HG03025 (cell line): ENCODE measurements at regions not wholly inside any gene's neighbourhood (a gene's known extent, or its start where the extent isn't known, plus 50 kb on each side); places are given as distances from the start of the nearest gene placed in this dataset.

Experiments used
- ATAC-seq: cut with Tn5 transposase; IDR thresholded peaks from one replicate; pipeline ENCODE4 v1.9.1; 2021; ENCODE audit warnings: mild to moderate bottlenecking, moderate library complexity; ENCODE audit not compliant: unreplicated experiment, low FRiP score

- no peak for ATAC-seq
Observed at GRCh38 chr16:47973552-47973951, 182.2 kb downstream of the ABCC12 start.

- ATAC-seq: no peak
Observed at GRCh38 chr16:47972246-47972985, 183.4 kb downstream of the ABCC12 start.

- no peak for ATAC-seq
Observed at GRCh38 chr16:47971225-47971624, 184.6 kb downstream of the ABCC12 start.

GRCh38 chr16:47970291-47970931 is 185.4 kb downstream of the ABCC12 start:
- no peak for ATAC-seq

- ATAC-seq: no peak
Observed at GRCh38 chr16:47967374-47967773, 188.4 kb downstream of the ABCC12 start.

GRCh38 chr16:47966325-47966724 is 189.5 kb downstream of the ABCC12 start:
- no peak for ATAC-seq

- no peak for ATAC-seq
Observed at GRCh38 chr16:47965439-47965838, 190.4 kb downstream of the ABCC12 start.

GRCh38 chr16:47958726-47959125 is 197.1 kb downstream of the ABCC12 start:
- no peak for ATAC-seq

GRCh38 chr16:47956916-47957315 is 198.9 kb downstream of the ABCC12 start:
- no peak for ATAC-seq

GRCh38 chr16:47949714-47950113 is 206.1 kb downstream of the ABCC12 start:
- no peak for ATAC-seq

- no peak for ATAC-seq
Observed at GRCh38 chr16:47949276-47949675, 206.5 kb downstream of the ABCC12 start.

GRCh38 chr16:47947723-47948122 is 208.1 kb downstream of the ABCC12 start:
- no peak for ATAC-seq

- ATAC-seq: no peak
Observed at GRCh38 chr16:47946092-47946491, 209.7 kb downstream of the ABCC12 start.

- no peak for ATAC-seq
Observed at GRCh38 chr16:47944589-47944988, 211.2 kb downstream of the ABCC12 start.

GRCh38 chr16:47943235-47943634 is 212.6 kb downstream of the ABCC12 start:
- ATAC-seq: no peak

GRCh38 chr16:47940466-47940865 is 215.3 kb downstream of the ABCC12 start:
- ATAC-seq: no peak

- ATAC-seq: no peak
Observed at GRCh38 chr16:47939680-47940079, 216.1 kb downstream of the ABCC12 start.

- ATAC-seq: no peak
Observed at GRCh38 chr16:47938272-47938671, 217.5 kb downstream of the ABCC12 start.

- no peak for ATAC-seq
Observed at GRCh38 chr16:47928008-47928407, 227.8 kb downstream of the ABCC12 start.

GRCh38 chr16:47927330-47927729 is 228.5 kb downstream of the ABCC12 start:
- ATAC-seq: no peak

GRCh38 chr16:47925811-47926460 is 229.9 kb downstream of the ABCC12 start:
- no peak for ATAC-seq

- no peak for ATAC-seq
Observed at GRCh38 chr16:47924950-47925349, 230.8 kb downstream of the ABCC12 start.
